ENCODE measurements at regions not wholly inside any gene's neighbourhood (a gene's known extent, or its start where the extent isn't known, plus 50 kb on each side); places are given as distances from the start of the nearest gene placed in this dataset.

- Histone ChIP-seq H4K20me1 (ENCODE audit: insufficient read depth, low read length, poor library complexity, severe bottlenecking) (no peaks in the 10 kb centered on the region), H3K4me2 (ENCODE audit: low read depth, low read length, poor library complexity, severe bottlenecking) (no peak overlapping the region), H3K9me2 (replicated peaks; ENCODE audit: low read depth, low read length) (no peaks in the 10 kb centered on the region), H3K36me3 (ENCODE audit: insufficient read depth, low read length) (no peaks in the 10 kb centered on the region), H3K9ac (ENCODE audit: low read depth, low read length, poor library complexity, severe bottlenecking) (no peak overlapping the region), H3F3A (ENCODE audit: low read depth) (no peaks in the 10 kb centered on the region), H3K9me3 (ENCODE audit: insufficient read depth, low read depth, low read length) (no peaks in the 10 kb centered on the region), H3K27me3 (ENCODE audit: insufficient read depth, low read length, poor library complexity, severe bottlenecking) (no peaks in the 10 kb centered on the region), H3K4me3 (ENCODE audit: low read length, poor library complexity, severe bottlenecking) (no peak overlapping the region), H2AFZ (ENCODE audit: low read length) (no peak overlapping the region), H3K79me2 (ENCODE audit: insufficient read depth, low read length) (no peaks in the 10 kb centered on the region), H3K4me1 (ENCODE audit: insufficient read depth, low read length, poor library complexity, severe bottlenecking) (peaks cover 23% of the 10 kb centered on the region)
- TF ChIP-seq CTCF (conservative IDR thresholded peaks at IDR 0.05; ENCODE audit: low read length) (no peak), EZH2phosphoT487 (IDR thresholded peaks at IDR 0.05; ENCODE audit: borderline replicate concordance) (no peak)
These were observed 84.7 kb downstream of the IRX5 start for GRCh38 chr16:55015181-55015913.

GRCh38 chr16:55016515-55016914 is 85.8 kb downstream of the IRX5 start:
- Histone ChIP-seq H3K4me1 (ENCODE audit: insufficient read depth, low read length, poor library complexity, severe bottlenecking) (peaks cover 23% of the 10 kb centered on the region), H3K27me3 (ENCODE audit: insufficient read depth, low read length, poor library complexity, severe bottlenecking) (no peaks in the 10 kb centered on the region)
- no peak for TF ChIP-seq EZH2phosphoT487 (IDR thresholded peaks at IDR 0.05; ENCODE audit: borderline replicate concordance)
- TF ChIP-seq CTCF (conservative IDR thresholded peaks at IDR 0.05; ENCODE audit: low read length): no peak

DNA sequence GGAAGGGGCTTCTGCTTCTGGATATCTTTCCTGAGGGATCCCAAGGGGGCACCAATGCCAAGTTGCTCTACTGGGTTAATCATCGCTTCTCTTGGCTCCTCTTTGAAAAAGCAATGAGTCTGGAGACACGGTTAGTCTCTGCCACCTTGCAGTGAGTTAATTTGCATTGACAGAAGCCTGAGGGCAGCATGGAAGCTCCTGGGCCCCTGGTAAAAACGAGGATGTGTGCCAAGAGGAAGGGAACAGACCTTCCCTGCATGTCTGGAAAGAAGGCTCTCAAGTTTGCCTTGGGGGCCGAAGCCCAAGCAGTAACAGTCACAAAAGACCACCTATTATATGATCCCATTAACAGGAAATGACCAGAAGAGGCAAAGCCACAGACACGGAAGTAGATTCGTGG is 86.7 kb downstream of the IRX5 start:
- TF ChIP-seq CTCF (conservative IDR thresholded peaks at IDR 0.05; ENCODE audit: low read length) (no peak), EZH2phosphoT487 (IDR thresholded peaks at IDR 0.05; ENCODE audit: borderline replicate concordance) (no peak)
- Histone ChIP-seq H3K9ac (ENCODE audit: low read depth, low read length, poor library complexity, severe bottlenecking) (no peak overlapping the region), H3K4me1 (ENCODE audit: insufficient read depth, low read length, poor library complexity, severe bottlenecking) (peaks cover 23% of the 10 kb centered on the region), H3K79me2 (ENCODE audit: insufficient read depth, low read length) (no peaks in the 10 kb centered on the region), H3K36me3 (ENCODE audit: insufficient read depth, low read length) (no peaks in the 10 kb centered on the region), H3K4me2 (ENCODE audit: low read depth, low read length, poor library complexity, severe bottlenecking) (peak overlapping the region; percentile 26), H3K4me3 (ENCODE audit: low read length, poor library complexity, severe bottlenecking) (no peak overlapping the region), H3F3A (ENCODE audit: low read depth) (no peaks in the 10 kb centered on the region), H3K27me3 (ENCODE audit: insufficient read depth, low read length, poor library complexity, severe bottlenecking) (no peaks in the 10 kb centered on the region), H3K9me2 (replicated peaks; ENCODE audit: low read depth, low read length) (no peaks in the 10 kb centered on the region), H3K9me3 (ENCODE audit: insufficient read depth, low read depth, low read length) (no peaks in the 10 kb centered on the region), H4K20me1 (ENCODE audit: insufficient read depth, low read length, poor library complexity, severe bottlenecking) (no peaks in the 10 kb centered on the region), H2AFZ (ENCODE audit: low read length) (0 out of 2 replicates have a peak overlapping the region, but pooled peaks have one; percentile 33)

More at GRCh38 chr16:55016515-55016914, 85.8 kb downstream of the IRX5 start:
- H2AFZ ChIP-seq (ENCODE audit: low read length): no peak overlapping the region
- H3K36me3 ChIP-seq (ENCODE audit: insufficient read depth, low read length): no peaks in the 10 kb centered on the region
- H3K9me2 ChIP-seq (replicated peaks; ENCODE audit: low read depth, low read length): no peaks in the 10 kb centered on the region
- no peaks in the 10 kb centered on the region for H3K9me3 ChIP-seq (ENCODE audit: insufficient read depth, low read depth, low read length)
- no peaks in the 10 kb centered on the region for H3K79me2 ChIP-seq (ENCODE audit: insufficient read depth, low read length)
- no peaks in the 10 kb centered on the region for H3F3A ChIP-seq (ENCODE audit: low read depth)
- H3K4me2 ChIP-seq (ENCODE audit: low read depth, low read length, poor library complexity, severe bottlenecking): no peak overlapping the region
- no peak overlapping the region for H3K9ac ChIP-seq (ENCODE audit: low read depth, low read length, poor library complexity, severe bottlenecking)
- no peaks in the 10 kb centered on the region for H4K20me1 ChIP-seq (ENCODE audit: insufficient read depth, low read length, poor library complexity, severe bottlenecking)
- H3K4me3 ChIP-seq (ENCODE audit: low read length, poor library complexity, severe bottlenecking): no peak overlapping the region

All from Loucy (cell line).